Pancreas (tissue), 10 donors: ENCODE measurements at regions not wholly inside any gene's neighbourhood (a gene's known extent, or its start where the extent isn't known, plus 50 kb on each side); places are given as distances from the start of the nearest gene placed in this dataset.

Experiments
- ATAC-seq, 4 donors: fragments of 200-7000 bp; cut with Tn5 transposase; one replicate each; pipeline versions ENCODE4 v1.8.0 to v1.9.1; 2020; ENCODE audit warnings: mild to moderate bottlenecking in 4 of 4, moderate library complexity in 4 of 4
- DNase-seq, 6 donors: peaks; one replicate each; pipeline ENCODE4 v3.0.0-alpha.2; 2020
- FAIRE-seq: peaks from 2 replicates; lab custom pipeline; 2012; peaks lifted over from hg19 to GRCh38; lab: Jason Lieb, UNC
- H3K27ac ChIP-seq, 4 donors: fragments of 200-600 bp; sonication (generic); 1 replicate in 3 of 4; 2 replicates in 1 of 4; pipeline versions ENCODE4 v1.5.0 to v1.8.0; 2020
- H3K27me3 ChIP-seq, 4 donors: fragments of 200-600 bp; one replicate each; pipeline ENCODE4 v1.8.0; 2021
- H3K36me3 ChIP-seq, 3 donors: fragments of 200-600 bp; sonication (generic) in 1 of 3; one replicate each; pipeline versions ENCODE4 v1.5.0 to v1.8.0; 2020 to 2021
- H3K4me1 ChIP-seq, 3 donors: fragments of 200-600 bp; one replicate each; pipeline ENCODE4 v1.8.0; 2021
- H3K4me3 ChIP-seq, 4 donors: fragments of 200-600 bp; sonication (generic) in 2 of 4; one replicate each; pipeline versions ENCODE4 v1.5.0 to v1.8.0; 2020 to 2021
- H3K9me3 ChIP-seq, 4 donors: fragments of 200-600 bp; one replicate each; pipeline ENCODE4 v1.8.0; 2021
- WGBS, 2 donors: extraction: QIAGEN DNeasy Blood & Tissue Kit; methylation state at CpG; one replicate each; pipeline ENCODE4 v1.1.7; 2013; 5-methylcytosine and 5-hydroxymethylcytosine counted together
- intact Hi-C, 3 donors: fragments of 100-400 bp; cut with DNase I; formaldehyde crosslinking; loops; one replicate each; pipeline versions ENCODE4 v1.11.1 to v1.14.2; 2022
- TF ChIP-seq, protein P1 (sequence below), 4 donors: fragments of 200-600 bp; sonication (generic) in 3 of 4; IDR thresholded peaks; one replicate each; pipeline versions ENCODE4 v1.5.0 to v1.8.0; 2021; ENCODE audit warnings: antibody characterized with exemption in 4 of 4
- donor health status: healthy with polysubstance abuse.
- donor health status: DM: no; HTN: no; CAD: no; lungs with moderate emphysema.
- donor health status: DM: no; HTN: no; CAD: no.
- donor health status: control.
- donor health status: control.
- donor health status: Bipolar disorder and iron deficiency.
- donor health status: DM: yes; HTN: yes; CAD: no.
- donor health status: DM: no; HTN: no; CAD: no.
- donor health status: DM: no; HTN: no; CAD: no.
- donor health status: DM: yes; HTN: yes; CAD: no.

DNA sequence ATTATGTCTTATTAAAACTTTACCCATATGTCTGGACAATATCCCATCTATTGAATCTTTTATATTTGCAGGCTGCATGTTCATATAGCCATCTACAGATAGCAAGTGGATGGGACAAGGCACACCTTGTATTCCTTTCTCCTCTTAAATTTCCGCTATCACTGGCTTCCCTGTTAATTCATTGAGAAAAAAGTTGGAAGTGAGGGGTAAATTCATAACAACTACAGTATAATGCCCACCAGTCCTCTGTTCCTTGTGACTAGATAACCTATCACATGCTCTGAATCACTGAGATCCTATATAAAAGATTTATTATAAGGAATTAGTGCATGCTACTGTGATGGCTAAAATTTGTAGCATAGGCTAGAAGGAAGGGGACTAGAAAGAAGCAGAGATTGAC lies 1005.8 kb upstream of the ATXN8OS start:
- TF ChIP-seq, protein P1, sequence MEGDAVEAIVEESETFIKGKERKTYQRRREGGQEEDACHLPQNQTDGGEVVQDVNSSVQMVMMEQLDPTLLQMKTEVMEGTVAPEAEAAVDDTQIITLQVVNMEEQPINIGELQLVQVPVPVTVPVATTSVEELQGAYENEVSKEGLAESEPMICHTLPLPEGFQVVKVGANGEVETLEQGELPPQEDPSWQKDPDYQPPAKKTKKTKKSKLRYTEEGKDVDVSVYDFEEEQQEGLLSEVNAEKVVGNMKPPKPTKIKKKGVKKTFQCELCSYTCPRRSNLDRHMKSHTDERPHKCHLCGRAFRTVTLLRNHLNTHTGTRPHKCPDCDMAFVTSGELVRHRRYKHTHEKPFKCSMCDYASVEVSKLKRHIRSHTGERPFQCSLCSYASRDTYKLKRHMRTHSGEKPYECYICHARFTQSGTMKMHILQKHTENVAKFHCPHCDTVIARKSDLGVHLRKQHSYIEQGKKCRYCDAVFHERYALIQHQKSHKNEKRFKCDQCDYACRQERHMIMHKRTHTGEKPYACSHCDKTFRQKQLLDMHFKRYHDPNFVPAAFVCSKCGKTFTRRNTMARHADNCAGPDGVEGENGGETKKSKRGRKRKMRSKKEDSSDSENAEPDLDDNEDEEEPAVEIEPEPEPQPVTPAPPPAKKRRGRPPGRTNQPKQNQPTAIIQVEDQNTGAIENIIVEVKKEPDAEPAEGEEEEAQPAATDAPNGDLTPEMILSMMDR (IDR thresholded peaks at IDR 0.05): no peak
- Histone ChIP-seq H3K9me3 (no peaks in the 10 kb centered on the region), H3K36me3 (no peaks in the 10 kb centered on the region), H3K4me3 (no peak overlapping the region), H3K27ac (no peak overlapping the region), H3K27me3 (no peaks in the 10 kb centered on the region), H3K4me1 (no peaks in the 10 kb centered on the region)
- no peak for ATAC-seq
- WGBS, 2 donors: 78 to 81% methylated on average over 1 of the region's 1 CpG
- DNase-seq: no peak
- no peak for FAIRE-seq
- intact Hi-C loops: no loop called here

DNA sequence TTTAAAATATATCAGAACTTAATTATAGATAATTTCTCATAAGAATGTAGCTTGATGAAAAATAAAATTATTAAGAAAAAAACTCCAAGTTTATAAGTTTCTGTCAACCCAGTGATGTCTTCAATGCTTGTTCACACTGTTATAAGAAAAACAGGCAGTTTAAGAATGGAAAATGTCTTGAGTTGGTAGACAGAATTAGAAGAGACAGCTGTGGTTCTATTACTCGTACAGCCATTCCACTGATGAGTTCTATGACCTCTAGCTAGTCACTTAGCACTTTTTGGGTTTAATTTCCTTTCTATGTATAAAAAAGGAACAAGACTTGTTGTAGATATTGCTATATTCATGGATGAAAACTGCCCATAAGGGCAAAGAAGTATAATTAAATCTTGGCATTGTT lies 1013.1 kb upstream of the ATXN8OS start:
- intact Hi-C loops: no loop called here
- ATAC-seq (no peak), FAIRE-seq (no peak), DNase-seq (no peak)
- H3K9me3 ChIP-seq: no peaks in the 10 kb centered on the region
- 18 to 40% methylated on average over 1 of the region's 1 CpG for WGBS, 2 donors
- TF ChIP-seq, protein P1 (IDR thresholded peaks at IDR 0.05): no peak
- H3K36me3 ChIP-seq: no peaks in the 10 kb centered on the region
- no peaks in the 10 kb centered on the region for H3K27me3 ChIP-seq
- H3K4me1 ChIP-seq: no peaks in the 10 kb centered on the region
- no peak overlapping the region for H3K27ac ChIP-seq
- H3K4me3 ChIP-seq: no peak overlapping the region

DNA sequence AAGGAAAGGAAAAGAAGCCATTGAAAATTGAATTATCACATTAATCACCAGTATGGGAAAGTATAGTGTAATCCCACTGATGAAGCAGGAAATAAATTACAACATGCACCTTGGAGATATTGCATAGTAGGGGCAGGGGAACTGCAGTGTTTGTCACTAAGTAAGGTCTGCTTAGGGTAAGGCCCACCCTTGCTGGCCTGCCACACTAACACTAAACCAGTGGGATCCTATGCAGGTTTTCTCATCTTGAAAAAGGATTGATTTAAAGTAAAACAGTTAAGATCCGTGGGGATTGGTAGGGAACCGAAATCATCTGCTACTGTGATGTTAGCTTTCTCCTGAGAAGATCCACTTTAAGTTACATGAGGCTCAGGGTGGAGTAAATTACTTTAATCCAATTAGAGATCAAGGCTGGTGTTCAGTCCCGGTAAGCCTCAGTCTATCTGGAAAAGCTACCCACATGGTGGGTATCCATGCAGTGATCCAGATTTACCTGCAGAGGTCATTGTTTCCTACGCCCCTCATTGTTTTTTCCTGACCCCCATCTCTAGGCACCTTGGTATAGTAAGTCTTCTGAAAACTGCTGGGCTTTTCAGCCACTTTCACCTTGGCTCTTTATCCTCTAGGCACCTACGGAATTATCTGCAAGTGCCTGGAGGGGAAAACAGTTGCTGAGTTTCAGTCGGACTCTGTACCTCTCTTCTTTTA lies 1014.9 kb upstream of the ATXN8OS start:
- FAIRE-seq (no peak), ATAC-seq (no peak), DNase-seq (no peak)
- Histone ChIP-seq H3K27ac (no peak overlapping the region), H3K4me3 (no peak overlapping the region), H3K4me1 (no peaks in the 10 kb centered on the region), H3K36me3 (no peaks in the 10 kb centered on the region), H3K27me3 (no peaks in the 10 kb centered on the region), H3K9me3 (no peaks in the 10 kb centered on the region)
- TF ChIP-seq, protein P1 (IDR thresholded peaks at IDR 0.05): no peak
- WGBS, 2 donors: 53 to 64% methylated on average over 6 of the region's 6 CpGs
- intact Hi-C loops: no loop called here

DNA sequence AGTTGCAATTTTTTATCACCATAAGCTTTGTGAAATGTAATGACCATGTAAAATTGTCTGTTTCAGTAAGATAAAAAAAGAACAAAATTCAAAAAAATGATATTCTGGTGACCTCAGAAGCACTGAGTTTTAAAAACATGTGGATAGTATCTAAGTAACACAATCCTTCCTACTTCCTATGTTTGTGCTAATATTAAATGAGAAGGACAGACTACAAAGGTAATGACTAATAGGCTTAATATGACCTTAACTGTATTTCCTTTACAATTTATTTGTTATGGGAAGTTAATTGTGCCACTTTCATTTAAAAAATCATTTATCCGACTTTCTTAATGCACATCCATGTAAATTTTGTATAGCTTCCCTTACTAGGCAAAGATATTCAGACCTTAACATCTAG lies 1030.4 kb upstream of the ATXN8OS start:
- Histone ChIP-seq H3K27me3 (no peaks in the 10 kb centered on the region), H3K4me1 (no peaks in the 10 kb centered on the region), H3K4me3 (no peak overlapping the region), H3K27ac (no peak overlapping the region), H3K9me3 (no peaks in the 10 kb centered on the region), H3K36me3 (no peaks in the 10 kb centered on the region)
- FAIRE-seq (no peak), ATAC-seq (no peak), DNase-seq (no peak)
- TF ChIP-seq, protein P1 (IDR thresholded peaks at IDR 0.05): no peak
- WGBS, 2 donors: 34 to 52% methylated on average over 1 of the region's 1 CpG
- intact Hi-C loops: no loop called here

DNA sequence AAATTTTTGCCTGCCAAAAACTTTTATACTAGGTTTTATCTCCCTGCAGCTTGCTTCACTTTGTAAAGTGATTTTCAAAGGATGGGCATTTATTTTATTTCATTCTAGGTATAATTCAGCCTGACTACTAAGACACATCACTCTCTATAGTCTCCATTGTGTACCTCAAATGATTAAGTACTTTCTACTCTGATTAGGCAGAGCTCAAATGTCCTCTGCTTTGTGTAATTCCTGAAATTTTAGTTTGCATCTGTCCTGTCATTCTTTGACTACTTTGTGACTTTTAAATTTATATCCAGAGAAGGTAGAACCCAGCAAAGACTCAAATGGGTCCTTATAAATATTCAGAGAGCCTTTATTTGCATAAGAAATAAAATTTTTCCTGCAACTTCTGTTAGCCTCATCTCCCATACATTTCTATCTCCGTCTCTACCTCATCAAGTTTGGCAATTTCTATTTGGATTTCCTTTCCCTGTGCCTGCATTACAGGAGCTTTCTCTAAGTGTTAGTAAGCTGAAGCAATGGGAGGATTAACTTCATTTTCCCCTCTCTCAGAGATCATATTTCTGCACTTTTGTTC lies 1038.0 kb upstream of the ATXN8OS start:
- 38 to 50% methylated on average over 1 of the region's 1 CpG for WGBS, 2 donors
- no peak overlapping the region for H3K4me3 ChIP-seq
- no peaks in the 10 kb centered on the region for H3K36me3 ChIP-seq
- TF ChIP-seq, protein P1 (IDR thresholded peaks at IDR 0.05): no peak
- DNase-seq (no peak), ATAC-seq (no peak), FAIRE-seq (no peak)
- no peaks in the 10 kb centered on the region for H3K9me3 ChIP-seq
- H3K27ac ChIP-seq: no peak overlapping the region
- intact Hi-C loops: no loop called here
- no peaks in the 10 kb centered on the region for H3K4me1 ChIP-seq
- no peaks in the 10 kb centered on the region for H3K27me3 ChIP-seq
